ENCODE measurements at regions not wholly inside any gene's neighbourhood (a gene's known extent, or its start where the extent isn't known, plus 50 kb on each side); places are given as distances from the start of the nearest gene placed in this dataset.

GRCh38 chr12:63302269-63302940 lies 151.4 kb upstream of the AVPR1A start:
- no peak for TF ChIP-seq YY1 (IDR thresholded peaks at IDR 0.05; ENCODE audit: insufficient read depth, insufficient read length)
- TF ChIP-seq ZNF274 (IDR thresholded peaks at IDR 0.05; ENCODE audit: low read depth, low read length) = no peak
- TF ChIP-seq SUZ12 (IDR thresholded peaks at IDR 0.05; ENCODE audit: extremely low read depth, insufficient read depth, insufficient read length) = no peak
- H3K4me3 ChIP-seq (ENCODE audit: insufficient read length, low read depth) = no peak overlapping the region
- no peaks in the 10 kb centered on the region for H3K27me3 ChIP-seq (ENCODE audit: insufficient read depth, insufficient read length)
- no peak for DNase-seq (ENCODE audit: low read depth, low spot score)
- no peaks in the 10 kb centered on the region for H3K4me1 ChIP-seq (ENCODE audit: insufficient read depth, insufficient read length)
- H3K36me3 ChIP-seq (ENCODE audit: insufficient read depth, insufficient read length, low read length) = no peaks in the 10 kb centered on the region
- no peak overlapping the region for H3K9ac ChIP-seq (ENCODE audit: insufficient read length, low read depth)
- no peaks in the 10 kb centered on the region for H3K9me3 ChIP-seq (ENCODE audit: insufficient read depth, low read length)

- DNase-seq (ENCODE audit: low read depth, low spot score) = no peak
- no peak for TF ChIP-seq ZNF274 (IDR thresholded peaks at IDR 0.05; ENCODE audit: low read depth, low read length)
- no peak for TF ChIP-seq SUZ12 (IDR thresholded peaks at IDR 0.05; ENCODE audit: extremely low read depth, insufficient read depth, insufficient read length)
- no peak for TF ChIP-seq YY1 (IDR thresholded peaks at IDR 0.05; ENCODE audit: insufficient read depth, insufficient read length)
- H3K27me3 ChIP-seq (ENCODE audit: insufficient read depth, insufficient read length) = no peaks in the 10 kb centered on the region
- H3K9me3 ChIP-seq (ENCODE audit: insufficient read depth, low read length) = no peaks in the 10 kb centered on the region
- H3K9ac ChIP-seq (ENCODE audit: insufficient read length, low read depth) = no peak overlapping the region
- H3K36me3 ChIP-seq (ENCODE audit: insufficient read depth, insufficient read length, low read length) = no peaks in the 10 kb centered on the region
- H3K4me1 ChIP-seq (ENCODE audit: insufficient read depth, insufficient read length) = no peaks in the 10 kb centered on the region
- no peak overlapping the region for H3K4me3 ChIP-seq (ENCODE audit: insufficient read length, low read depth)
Measured at GRCh38 chr12:63301311-63301710, 150.3 kb upstream of the AVPR1A start.

DNA sequence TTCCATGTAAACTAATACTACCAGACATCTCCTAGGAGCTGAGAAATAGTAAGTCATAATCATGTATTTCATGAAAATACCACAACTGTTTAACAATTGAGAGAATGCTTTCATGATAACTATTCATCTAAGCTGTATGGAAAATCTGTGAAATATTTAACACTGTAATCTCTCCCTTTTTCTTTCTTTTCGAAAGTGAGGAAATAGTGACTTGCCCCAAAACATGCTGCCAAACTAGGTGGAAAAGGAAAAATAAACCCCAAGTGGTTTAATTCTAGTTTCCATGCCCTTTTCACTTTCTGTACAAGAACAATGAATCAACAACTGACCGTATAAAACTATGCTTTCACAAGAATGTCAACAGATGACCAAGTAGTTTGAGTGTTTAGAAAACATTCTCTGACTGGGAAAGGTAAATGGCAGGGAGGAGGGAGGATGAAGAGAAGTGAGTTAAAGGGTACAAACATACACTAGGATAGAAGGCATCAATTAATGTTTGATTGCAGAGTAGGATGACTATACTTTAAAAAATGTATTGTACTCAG lies 147.5 kb upstream of the AVPR1A start:
- TF ChIP-seq SUZ12 (IDR thresholded peaks at IDR 0.05; ENCODE audit: extremely low read depth, insufficient read depth, insufficient read length) = no peak
- no peak for TF ChIP-seq ZNF274 (IDR thresholded peaks at IDR 0.05; ENCODE audit: low read depth, low read length)
- TF ChIP-seq YY1 (IDR thresholded peaks at IDR 0.05; ENCODE audit: insufficient read depth, insufficient read length) = no peak
- no peaks in the 10 kb centered on the region for H3K4me1 ChIP-seq (ENCODE audit: insufficient read depth, insufficient read length)
- no peak overlapping the region for H3K4me3 ChIP-seq (ENCODE audit: insufficient read length, low read depth)
- DNase-seq (ENCODE audit: low read depth, low spot score) = no peak
- H3K27me3 ChIP-seq (ENCODE audit: insufficient read depth, insufficient read length) = no peaks in the 10 kb centered on the region
- H3K9me3 ChIP-seq (ENCODE audit: insufficient read depth, low read length) = no peaks in the 10 kb centered on the region
- H3K9ac ChIP-seq (ENCODE audit: insufficient read length, low read depth) = no peak overlapping the region
- no peaks in the 10 kb centered on the region for H3K36me3 ChIP-seq (ENCODE audit: insufficient read depth, insufficient read length, low read length)

- H3K9me3 ChIP-seq (ENCODE audit: insufficient read depth, low read length) = no peaks in the 10 kb centered on the region
- TF ChIP-seq SUZ12 (IDR thresholded peaks at IDR 0.05; ENCODE audit: extremely low read depth, insufficient read depth, insufficient read length) (no peak), YY1 (IDR thresholded peaks at IDR 0.05; ENCODE audit: insufficient read depth, insufficient read length) (no peak), ZNF274 (IDR thresholded peaks at IDR 0.05; ENCODE audit: low read depth, low read length) (no peak)
- H3K36me3 ChIP-seq (ENCODE audit: insufficient read depth, insufficient read length, low read length) = no peaks in the 10 kb centered on the region
- no peak overlapping the region for H3K9ac ChIP-seq (ENCODE audit: insufficient read length, low read depth)
- H3K4me3 ChIP-seq (ENCODE audit: insufficient read length, low read depth) = no peak overlapping the region
- no peaks in the 10 kb centered on the region for H3K4me1 ChIP-seq (ENCODE audit: insufficient read depth, insufficient read length)
- H3K27me3 ChIP-seq (ENCODE audit: insufficient read depth, insufficient read length) = no peaks in the 10 kb centered on the region
- DNase-seq (ENCODE audit: low read depth, low spot score) = peak; percentile 8
Measured at GRCh38 chr12:63294327-63294632, 143.3 kb upstream of the AVPR1A start.

DNA sequence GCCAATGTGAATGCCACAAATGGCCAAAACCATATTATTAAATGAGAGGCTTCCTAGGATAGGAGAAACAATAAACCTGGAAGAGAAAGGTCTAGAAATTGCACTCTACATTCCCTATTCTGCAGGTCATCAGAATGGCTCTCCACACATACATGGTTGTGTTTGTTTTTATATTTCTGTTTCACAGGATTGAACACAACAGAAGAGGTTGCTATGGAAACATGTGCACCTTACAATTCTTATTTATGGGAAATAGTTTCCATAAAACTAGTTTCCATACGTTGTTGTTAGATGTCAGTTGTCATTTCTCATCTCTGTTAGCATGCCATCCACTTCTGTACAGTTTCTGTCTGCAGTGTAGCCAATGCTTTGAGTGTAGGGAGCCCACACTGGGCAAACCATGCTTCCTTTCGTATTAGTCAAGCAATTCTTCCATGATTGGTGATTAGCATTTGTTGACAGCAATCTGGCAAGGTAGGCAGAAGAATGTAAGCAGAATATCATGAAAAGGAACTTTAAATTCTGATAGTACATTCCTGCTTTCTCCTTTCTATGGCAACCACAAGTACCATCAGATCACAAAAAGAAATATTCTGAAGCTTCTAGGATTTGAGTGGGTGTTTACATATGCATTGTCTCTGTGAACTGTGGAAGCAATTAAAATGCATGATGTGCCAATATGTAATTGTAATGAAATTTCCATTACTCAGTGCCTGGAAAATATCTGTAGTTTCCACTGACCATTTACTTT lies 141.6 kb upstream of the AVPR1A start:
- no peaks in the 10 kb centered on the region for H3K9me3 ChIP-seq (ENCODE audit: insufficient read depth, low read length)

DNA sequence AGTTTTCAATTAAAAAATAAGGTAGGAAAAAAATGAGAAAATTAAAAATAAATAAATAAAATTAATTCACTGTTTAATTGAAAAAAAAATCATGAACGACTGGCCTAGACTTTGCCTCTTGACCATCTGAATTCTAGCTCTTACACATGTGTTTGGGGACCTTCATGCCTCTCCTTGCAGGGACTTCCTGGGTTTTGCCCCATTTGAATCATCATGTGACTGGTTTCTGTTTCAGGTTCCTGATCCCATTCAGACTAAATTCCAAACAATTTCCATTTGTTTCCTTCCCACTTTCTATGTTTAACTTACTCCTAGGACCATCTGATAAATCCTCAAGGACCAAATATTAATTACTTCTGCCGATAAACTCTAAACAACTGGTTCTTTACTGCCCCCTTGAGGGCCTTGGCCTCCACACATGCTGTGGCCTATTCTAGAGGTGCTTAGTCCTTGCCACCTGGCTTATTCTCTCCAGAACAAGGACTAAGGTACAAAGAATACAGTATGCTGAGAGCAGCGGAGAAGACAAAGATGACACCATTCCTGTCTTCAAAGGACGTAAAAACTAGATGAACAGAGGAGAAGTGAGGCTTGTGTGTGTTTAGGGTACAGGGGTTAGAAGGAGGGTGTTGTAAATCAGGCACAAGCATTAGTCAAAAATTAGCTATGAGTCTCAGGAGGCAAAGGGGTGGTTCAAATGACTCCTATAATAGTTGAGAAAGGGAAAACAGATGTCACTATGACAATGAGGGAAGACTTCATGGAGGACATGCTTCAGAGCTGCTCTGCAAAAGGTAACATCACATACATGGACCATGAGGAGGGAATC lies 125.8 kb upstream of the AVPR1A start:
- Histone ChIP-seq H3K4me3 (ENCODE audit: insufficient read length, low read depth) (no peak overlapping the region), H3K9me3 (ENCODE audit: insufficient read depth, low read length) (no peaks in the 10 kb centered on the region), H3K36me3 (ENCODE audit: insufficient read depth, insufficient read length, low read length) (no peaks in the 10 kb centered on the region), H3K27me3 (ENCODE audit: insufficient read depth, insufficient read length) (no peaks in the 10 kb centered on the region), H3K4me1 (ENCODE audit: insufficient read depth, insufficient read length) (no peaks in the 10 kb centered on the region), H3K9ac (ENCODE audit: insufficient read length, low read depth) (no peak overlapping the region)
- DNase-seq (ENCODE audit: low read depth, low spot score) = peak; percentile 52
- TF ChIP-seq YY1 (IDR thresholded peaks at IDR 0.05; ENCODE audit: insufficient read depth, insufficient read length) (no peak), ZNF274 (IDR thresholded peaks at IDR 0.05; ENCODE audit: low read depth, low read length) (no peak), SUZ12 (IDR thresholded peaks at IDR 0.05; ENCODE audit: extremely low read depth, insufficient read depth, insufficient read length) (no peak)

More for the DNA sequence above, 141.6 kb upstream of the AVPR1A start:
- no peak for DNase-seq (ENCODE audit: low read depth, low spot score)
- no peaks in the 10 kb centered on the region for H3K4me1 ChIP-seq (ENCODE audit: insufficient read depth, insufficient read length)
- H3K36me3 ChIP-seq (ENCODE audit: insufficient read depth, insufficient read length, low read length) = no peaks in the 10 kb centered on the region
- H3K27me3 ChIP-seq (ENCODE audit: insufficient read depth, insufficient read length) = no peaks in the 10 kb centered on the region
- H3K4me3 ChIP-seq (ENCODE audit: insufficient read length, low read depth) = no peak overlapping the region
- no peak overlapping the region for H3K9ac ChIP-seq (ENCODE audit: insufficient read length, low read depth)
- TF ChIP-seq ZNF274 (IDR thresholded peaks at IDR 0.05; ENCODE audit: low read depth, low read length) (no peak), SUZ12 (IDR thresholded peaks at IDR 0.05; ENCODE audit: extremely low read depth, insufficient read depth, insufficient read length) (no peak), YY1 (IDR thresholded peaks at IDR 0.05; ENCODE audit: insufficient read depth, insufficient read length) (no peak)

Data from NT2/D1 (cell line).